Osteocyte (in vitro differentiated cells): ENCODE measurements at regions not wholly inside any gene's neighbourhood (a gene's known extent, or its start where the extent isn't known, plus 50 kb on each side); places are given as distances from the start of the nearest gene placed in this dataset.

Experiments used
- DNase-seq: peaks from one replicate; pipeline ENCODE4 v3.0.0; 2021; ENCODE audit warnings: mixed read lengths; ENCODE audit not compliant: unreplicated experiment; ENCODE audit errors: extremely low spot score
- H3K27ac Mint-ChIP-seq: one replicate; pipeline ENCODE4 v1.8.0; 2021; ENCODE audit warnings: mild to moderate bottlenecking, mixed read lengths; ENCODE audit not compliant: unreplicated experiment
- H3K27me3 Mint-ChIP-seq: one replicate; pipeline ENCODE4 v1.8.0; 2021; ENCODE audit warnings: mixed read lengths; ENCODE audit not compliant: unreplicated experiment
- H3K36me3 Mint-ChIP-seq: one replicate; pipeline ENCODE4 v1.8.0; 2021; ENCODE audit warnings: mixed read lengths; ENCODE audit not compliant: unreplicated experiment
- H3K4me1 Mint-ChIP-seq: one replicate; pipeline ENCODE4 v1.8.0; 2021; ENCODE audit warnings: mixed read lengths; ENCODE audit not compliant: unreplicated experiment
- H3K4me3 Mint-ChIP-seq: one replicate; pipeline ENCODE4 v1.8.0; 2021; ENCODE audit warnings: mild to moderate bottlenecking, moderate library complexity, mixed read lengths; ENCODE audit not compliant: unreplicated experiment
- H3K9me3 Mint-ChIP-seq: one replicate; pipeline ENCODE4 v1.8.0; 2021; ENCODE audit warnings: mixed read lengths; ENCODE audit not compliant: unreplicated experiment
- CTCF ChIP-seq: fragments of 200-600 bp; sonication (generic); IDR thresholded peaks from 2 replicates; pipeline ENCODE4 v1.5.0; 2021; ENCODE audit warnings: antibody characterized with exemption, mild to moderate bottlenecking, moderate library complexity

- no peak for TF ChIP-seq CTCF
- peaks cover 56% of the 10 kb centered on the region for H3K4me1 Mint-ChIP-seq
- peak overlapping the region; percentile 63 for H3K27ac Mint-ChIP-seq
- no peak for DNase-seq
- H3K27me3 Mint-ChIP-seq: no peaks in the 10 kb centered on the region
- no peak overlapping the region for H3K4me3 Mint-ChIP-seq
- H3K9me3 Mint-ChIP-seq: peaks cover 11% of the 10 kb centered on the region
- H3K36me3 Mint-ChIP-seq: peaks cover 8% of the 10 kb centered on the region
Measured at GRCh38 chr7:81632418-81632817, 137.4 kb downstream of the HGF start.

- Mint-ChIP-seq H3K4me1 (peaks cover 57% of the 10 kb centered on the region), H3K27me3 (no peaks in the 10 kb centered on the region), H3K9me3 (peaks cover 11% of the 10 kb centered on the region), H3K4me3 (no peak overlapping the region), H3K27ac (peak overlapping the region; percentile 79), H3K36me3 (peaks cover 8% of the 10 kb centered on the region)
- no peak for TF ChIP-seq CTCF
- no peak for DNase-seq
Measured at GRCh38 chr7:81630600-81630999, 139.2 kb downstream of the HGF start.

- Mint-ChIP-seq H3K4me3 (no peak overlapping the region), H3K4me1 (peaks cover 60% of the 10 kb centered on the region), H3K9me3 (peaks cover 11% of the 10 kb centered on the region), H3K36me3 (peaks cover 8% of the 10 kb centered on the region), H3K27ac (no peak overlapping the region), H3K27me3 (no peaks in the 10 kb centered on the region)
- no peak for DNase-seq
- TF ChIP-seq CTCF: no peak
Measured at GRCh38 chr7:81629702-81630101, 140.1 kb downstream of the HGF start.

- H3K9me3 Mint-ChIP-seq: peaks cover 11% of the 10 kb centered on the region
- no peak for TF ChIP-seq CTCF
- DNase-seq: no peak
- H3K4me3 Mint-ChIP-seq: no peak overlapping the region
- no peaks in the 10 kb centered on the region for H3K27me3 Mint-ChIP-seq
- H3K4me1 Mint-ChIP-seq: peaks cover 60% of the 10 kb centered on the region
- peak overlapping the region; percentile 90 for H3K27ac Mint-ChIP-seq
- peaks cover 8% of the 10 kb centered on the region for H3K36me3 Mint-ChIP-seq
Measured at GRCh38 chr7:81628951-81629350, 140.9 kb downstream of the HGF start.

GRCh38 chr7:81627536-81628287 lies 142.1 kb downstream of the HGF start:
- H3K27me3 Mint-ChIP-seq: no peaks in the 10 kb centered on the region
- H3K36me3 Mint-ChIP-seq: peaks cover 8% of the 10 kb centered on the region
- H3K4me3 Mint-ChIP-seq: peak overlapping the region; percentile 2
- TF ChIP-seq CTCF: no peak
- H3K9me3 Mint-ChIP-seq: peaks cover 11% of the 10 kb centered on the region
- no peak for DNase-seq
- peak overlapping the region; percentile 90 for H3K27ac Mint-ChIP-seq
- H3K4me1 Mint-ChIP-seq: peaks cover 67% of the 10 kb centered on the region
